ENCODE measurements at regions not wholly inside any gene's neighbourhood (a gene's known extent, or its start where the extent isn't known, plus 50 kb on each side); places are given as distances from the start of the nearest gene placed in this dataset.

DNA sequence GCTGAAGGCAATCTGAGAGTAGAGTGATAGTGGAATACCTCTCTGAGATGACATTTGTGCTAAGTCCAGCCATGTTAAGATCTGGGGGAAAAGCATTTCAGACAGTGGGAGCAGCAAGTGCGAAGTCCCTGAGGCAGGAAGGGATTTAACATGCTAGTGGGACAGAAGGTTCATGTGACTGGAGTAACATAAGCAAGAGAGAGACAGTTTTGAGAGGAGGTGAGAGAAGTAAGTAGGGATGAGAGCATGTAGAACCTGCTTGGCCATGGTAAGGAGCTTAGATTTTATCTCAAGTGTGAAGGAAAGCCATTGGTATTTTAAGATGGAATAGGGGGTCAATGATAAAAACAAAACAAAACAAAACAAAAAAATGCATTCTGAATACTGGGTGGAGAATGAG is 358.6 kb upstream of the KCNH8 start:
- no peak overlapping the region for H3K56ac ChIP-seq (replicated peaks; ENCODE audit: insufficient read length, low read depth, low read length)
- 0 out of 2 replicates have a peak, but pooled peaks cover 2% of the 10 kb centered on the region for H3K23me2 ChIP-seq (ENCODE audit: low read depth, low read length)
- no peak overlapping the region for H2AFZ ChIP-seq (ENCODE audit: low read length)
- H4K5ac ChIP-seq (ENCODE audit: insufficient read length, low read depth, low read length) = no peak overlapping the region
- H3K27ac ChIP-seq (ENCODE audit: low read depth, low read length) = no peak overlapping the region
- no peak for FAIRE-seq
- H4K91ac ChIP-seq (replicated peaks; ENCODE audit: insufficient read length, low read length) = no peak overlapping the region
- no peak overlapping the region for H2BK5ac ChIP-seq (ENCODE audit: low read depth, low read length)
- no peak overlapping the region for H3K14ac ChIP-seq (ENCODE audit: insufficient read length)
- DNase-seq (ENCODE audit: low read depth in 1 of 2, low spot score in 2 of 2) = no peak
- H3K36me3 ChIP-seq (ENCODE audit: control insufficient read depth in 2 of 4, insufficient read depth in 4 of 4, low read length in 3 of 4) = no peaks in the 10 kb centered on the region
- H3K4me1 ChIP-seq (replicated peaks in 1 of 4; ENCODE audit: control insufficient read depth in 3 of 4, insufficient read depth in 4 of 4, low read length in 3 of 4) = no peaks in the 10 kb centered on the region
- no peak overlapping the region for H3K23ac ChIP-seq (ENCODE audit: insufficient read length)
- H3K18ac ChIP-seq (ENCODE audit: extremely low read depth, low read length) = no peak overlapping the region
- no peak overlapping the region for H2BK12ac ChIP-seq (ENCODE audit: low read depth, low read length)
- no peak overlapping the region for H3K4me2 ChIP-seq (ENCODE audit: insufficient read depth in 1 of 2, low read depth in 2 of 2, low read length in 2 of 2)
- H3K79me1 ChIP-seq (ENCODE audit: low read depth, low read length) = no peaks in the 10 kb centered on the region
- H4K20me1 ChIP-seq (replicated peaks in 1 of 2; ENCODE audit: control insufficient read depth in 1 of 2, insufficient read depth in 2 of 2, low read length in 2 of 2) = no peaks in the 10 kb centered on the region
- 95% methylated on average over 1 of the region's 1 CpG; no CpG with 5 or more reads in 1 of the 2 experiments for WGBS, 2 experiments (ENCODE audit: extremely low coverage in 1 of 2, insufficient coverage in 1 of 2, insufficient read length in 1 of 2, insufficient replicate concordance in 2 of 2, low coverage in 1 of 2, low lambda C conversion rate in 2 of 2, missing lambda C conversion rate in 1 of 2)
- no peak overlapping the region for H3K9ac ChIP-seq (replicated peaks in 1 of 4; ENCODE audit: extremely low read depth in 1 of 4, low read depth in 3 of 4, low read length in 3 of 4)
- no peak overlapping the region for H2BK15ac ChIP-seq (ENCODE audit: low read length)
- no peaks in the 10 kb centered on the region for H3K79me2 ChIP-seq (ENCODE audit: control insufficient read depth in 1 of 2, insufficient read depth in 2 of 2, low read length in 2 of 2)
- H2BK120ac ChIP-seq (replicated peaks; ENCODE audit: low read depth, low read length) = no peak overlapping the region
- ChIA-PET CTCF (ENCODE audit: partially characterized antibody) (interaction anchor here (1.5 kb wide), 1 partner anchor 11 kb away, joined by 4 read pairs; no protein-coding TSS in a partner anchor), POLR2A (ENCODE audit: partially characterized antibody) (no interaction called here)
- no peak overlapping the region for H3K4ac ChIP-seq (replicated peaks; ENCODE audit: insufficient read length, low read depth, low read length)
- H3K4me3 ChIP-seq (ENCODE audit: extremely low read depth in 1 of 4, insufficient read depth in 2 of 4, low read depth in 3 of 4, low read length in 4 of 4) = no peak overlapping the region
- no peak overlapping the region for H2AK5ac ChIP-seq (ENCODE audit: low read depth, low read length)
- no peaks in the 10 kb centered on the region for H3K27me3 ChIP-seq (replicated peaks in 1 of 4; ENCODE audit: control insufficient read depth in 3 of 4, extremely low read depth in 1 of 4, insufficient read depth in 3 of 4, low read length in 3 of 4)
- H3K9me3 ChIP-seq (ENCODE audit: insufficient read depth in 2 of 2, low read depth in 1 of 2, low read length in 1 of 2) = no peaks in the 10 kb centered on the region
- no peak overlapping the region for H4K8ac ChIP-seq (ENCODE audit: extremely low read depth, insufficient read depth, low read length)
- no peak overlapping the region for H2BK20ac ChIP-seq (ENCODE audit: low read length)
- TF ChIP-seq KDM4A (IDR thresholded peaks at IDR 0.05; ENCODE audit: low read depth, low read length, severe bottlenecking) (no peak), YY1 (IDR thresholded peaks at IDR 0.05; ENCODE audit: low read depth, low read length) (no peak)

Data from H1 (cell line).